HCT116 (cell line): ENCODE measurements at regions not wholly inside any gene's neighbourhood (a gene's known extent, or its start where the extent isn't known, plus 50 kb on each side); places are given as distances from the start of the nearest gene placed in this dataset.

Source experiments
- ATAC-seq: fragments of 200-7000 bp; cut with Tn5 transposase; 2 replicates; pipeline ENCODE4 v1.9.1; 2020; ENCODE audit warnings: mild to moderate bottlenecking, moderate library complexity
- BruUV-seq: library from RNA; stranded (reverse); fragments of 400-500 nt; replicated peaks from 2 replicates; lab custom pipeline; 2021; lab: Mats Ljungman, UMichigan
- CTCF ChIA-PET: fragments of 300-600 bp; sonication (Branson Sonifier 250); formaldehyde crosslinking; loops from one replicate; lab custom pipeline; 2021; ENCODE audit warnings: antibody characterized with exemption; lab: Charles Lee
- POLR2A ChIA-PET: fragments of 300-600, 350-600 bp; sonication (Branson Sonifier 250); formaldehyde crosslinking; loops from one replicate; lab custom pipeline; 2021; ENCODE audit warnings: antibody characterized with exemption; lab: Charles Lee
- RAD21 ChIA-PET, 2 experiments: fragments of 300-600 bp; sonication (Branson Sonifier 250); formaldehyde crosslinking; loops; one replicate each; lab custom pipeline; 2023; ENCODE audit warnings: low total read pairs in 2 of 2; ENCODE audit not compliant: uncharacterized antibody in 2 of 2, unreplicated experiment in 2 of 2, low non-redundant PET in 1 of 2; lab: Charles Lee
- DNase-seq: peaks from one replicate; pipeline ENCODE4 v3.0.0-alpha.2; 2010; ENCODE audit warnings: low read depth, low spot score
- H2AFZ ChIP-seq: fragments of 200-600 bp; shearing (Covaris generic), sonication (generic); 2 replicates; pipeline ENCODE4 v1.6.1; 2017; ENCODE audit warnings: low read depth, mixed run types, mixed read lengths, antibody characterized with exemption, low read length; ENCODE audit not compliant: poor library complexity, severe bottlenecking
- H3K27ac ChIP-seq: 2 replicates; pipeline ENCODE4 v1.5.1; 2012; ENCODE audit warnings: low read depth, low read length
- H3K27me3 ChIP-seq: fragments of 200-600 bp; sonication (generic); 2 replicates; pipeline ENCODE4 v1.6.1; 2016; ENCODE audit warnings: mixed run types, low read length, mixed read lengths; ENCODE audit not compliant: insufficient read depth
- H3K36me3 ChIP-seq, 2 experiments: fragments of 200-500 bp in 1 of 2; fragments of 200-600 bp in 1 of 2; sonication (Bioruptor generic) in 1 of 2; sonication (generic) in 1 of 2; 2 replicates each; pipeline versions ENCODE4 v1.5.1 to v1.6.1; 2014 to 2016; ENCODE audit warnings: low read length in 2 of 2, inconsistent platforms in 1 of 2, mixed read lengths in 1 of 2, mixed run types in 1 of 2; ENCODE audit not compliant: insufficient read depth in 2 of 2, control insufficient read depth in 1 of 2
- H3K4me1 ChIP-seq, 2 experiments: fragments of 200-600 bp in 1 of 2; sonication (generic) in 1 of 2; 2 replicates each; pipeline versions ENCODE4 v1.5.1 to v1.6.1; 2012 to 2017; ENCODE audit warnings: low read length in 2 of 2, inconsistent platforms in 1 of 2, mild to moderate bottlenecking in 1 of 2, mixed read lengths in 1 of 2, mixed run types in 1 of 2, moderate library complexity in 1 of 2; ENCODE audit not compliant: insufficient read depth in 2 of 2, control insufficient read depth in 1 of 2
- H3K4me2 ChIP-seq: fragments of 200-600 bp; sonication (generic); 2 replicates; pipeline ENCODE4 v1.6.1; 2017; ENCODE audit warnings: mixed run types, low read length, mixed read lengths
- H3K4me3 ChIP-seq, 2 experiments: fragments of 200-600 bp in 1 of 2; sonication (generic) in 1 of 2; replicated peaks in 1 of 2; 2 replicates each; pipeline ENCODE4 v1.5.1; 2011 to 2016; ENCODE audit warnings: low read length in 2 of 2, control low read depth in 1 of 2, low read depth in 1 of 2, mild to moderate bottlenecking in 1 of 2, mixed read lengths in 1 of 2, mixed run types in 1 of 2
- H3K79me2 ChIP-seq: fragments of 200-600 bp; sonication (generic); 2 replicates; pipeline ENCODE4 v1.6.1; 2017; ENCODE audit warnings: mild to moderate bottlenecking, mixed run types, low read length, moderate library complexity, mixed read lengths; ENCODE audit not compliant: insufficient read depth
- H3K9ac ChIP-seq: fragments of 200-600 bp; sonication (generic); 2 replicates; pipeline ENCODE4 v1.6.1; 2016; ENCODE audit warnings: low read length, mixed read lengths
- H3K9me2 ChIP-seq: fragments of 200-600 bp; sonication (generic), shearing (Covaris generic); 2 replicates; pipeline ENCODE4 v1.6.1; 2017; ENCODE audit warnings: mixed run types, mild to moderate bottlenecking, moderate library complexity; ENCODE audit not compliant: insufficient read depth
- H3K9me3 ChIP-seq, 2 experiments: fragments of 200-500 bp in 1 of 2; fragments of 200-600 bp in 1 of 2; sonication (Bioruptor generic) in 1 of 2; sonication (generic) in 1 of 2; 2 replicates each; pipeline ENCODE4 v1.6.1; 2014 to 2017; ENCODE audit warnings: low read length in 2 of 2, mixed read lengths in 2 of 2, inconsistent platforms in 1 of 2, low read depth in 1 of 2, mild to moderate bottlenecking in 1 of 2, mixed run types in 1 of 2, moderate library complexity in 1 of 2; ENCODE audit not compliant: control insufficient read depth in 1 of 2, insufficient read depth in 1 of 2
- H4K20me1 ChIP-seq: fragments of 200-600 bp; sonication (generic), shearing (Covaris generic); 2 replicates; pipeline ENCODE4 v1.6.1; 2017; ENCODE audit warnings: mixed run types, mild to moderate bottlenecking, moderate library complexity; ENCODE audit not compliant: insufficient read depth
- ATF3 ChIP-seq: IDR thresholded peaks from 2 replicates; pipeline ENCODE4 v1.6.1; 2012
- CBX3 ChIP-seq: IDR thresholded peaks from 2 replicates; pipeline ENCODE4 v1.6.1; 2012; ENCODE audit warnings: low read depth
- CEBPB ChIP-seq: IDR thresholded peaks from 2 replicates; pipeline ENCODE4 v1.6.1; 2012; ENCODE audit warnings: low read depth
- CTCF ChIP-seq, 3 experiments: fragments of 200-600 bp in 1 of 3; sonication (generic) in 1 of 3; IDR thresholded peaks in 2 of 3; conservative IDR thresholded peaks in 1 of 3; 2 replicates each; pipeline ENCODE4 v1.5.1; 2012 to 2017; ENCODE audit warnings: low read depth in 2 of 3, low read length in 2 of 3, antibody characterized with exemption in 1 of 3, borderline replicate concordance in 1 of 3, control low read depth in 1 of 3, mild to moderate bottlenecking in 1 of 3, mixed read lengths in 1 of 3, mixed run types in 1 of 3, moderate library complexity in 1 of 3; ENCODE audit not compliant: insufficient read depth in 1 of 3
- EZH2 ChIP-seq: fragments of 200-600 bp; sonication (generic); IDR thresholded peaks from 2 replicates; pipeline ENCODE4 v1.6.1; 2017; ENCODE audit warnings: antibody characterized with exemption, mixed run types
- FOSL1 ChIP-seq: IDR thresholded peaks from 2 replicates; pipeline ENCODE4 v1.6.1; 2012; ENCODE audit warnings: low read depth
- JUND ChIP-seq: IDR thresholded peaks from 2 replicates; pipeline ENCODE4 v1.6.1; 2012
- MAX ChIP-seq: IDR thresholded peaks from 2 replicates; pipeline ENCODE4 v1.6.1; 2012
- POLR2A ChIP-seq: IDR thresholded peaks from 2 replicates; pipeline ENCODE4 v1.7.0; 2011; ENCODE audit warnings: borderline replicate concordance; ENCODE audit not compliant: insufficient read depth, insufficient read length; ENCODE audit errors: extremely low read depth
- POLR2AphosphoS5 ChIP-seq: IDR thresholded peaks from 2 replicates; pipeline ENCODE4 v1.6.1; 2011; ENCODE audit warnings: mild to moderate bottlenecking, low read depth, low read length, moderate library complexity
- RAD21 ChIP-seq: IDR thresholded peaks from 2 replicates; pipeline ENCODE4 v1.6.1; 2012; ENCODE audit warnings: low read depth, mild to moderate bottlenecking
- SIN3A ChIP-seq: IDR thresholded peaks from 2 replicates; pipeline ENCODE4 v1.6.1; 2012; ENCODE audit warnings: low read depth
- SP1 ChIP-seq: IDR thresholded peaks from 2 replicates; pipeline ENCODE4 v1.6.1; 2012; ENCODE audit warnings: low read depth
- SRF ChIP-seq: IDR thresholded peaks from 2 replicates; pipeline ENCODE4 v1.6.1; 2012; ENCODE audit warnings: low read depth
- TCF7L2 ChIP-seq: IDR thresholded peaks from 2 replicates; pipeline ENCODE4 v1.7.0; 2011; ENCODE audit warnings: borderline replicate concordance, inconsistent platforms; ENCODE audit not compliant: insufficient read depth, insufficient read length; ENCODE audit errors: extremely low read depth
- ZFX ChIP-seq: fragments of 450-650 bp; IDR thresholded peaks from 2 replicates; pipeline ENCODE4 v1.6.1; 2017
- ZNF274 ChIP-seq: fragments of 200-500 bp; sonication (Bioruptor generic); IDR thresholded peaks from 2 replicates; pipeline ENCODE4 v1.6.1; 2014; ENCODE audit warnings: mild to moderate bottlenecking, low read depth, low read length, inconsistent platforms
- intact Hi-C: fragments of 100-400 bp; cut with micrococcal nuclease; formaldehyde crosslinking; loops from 2 replicates; pipeline ENCODE4 v1.10.0; 2022
- TF ChIP-seq, protein P1 (sequence below): IDR thresholded peaks from 2 replicates; pipeline ENCODE4 v1.6.1; 2012; ENCODE audit warnings: low read depth
- TF ChIP-seq, protein P2 (sequence below): IDR thresholded peaks from 2 replicates; pipeline ENCODE4 v1.6.1; 2011; ENCODE audit warnings: mild to moderate bottlenecking, low read length, moderate library complexity; ENCODE audit not compliant: insufficient replicate concordance; ENCODE audit errors: extremely low read depth

GRCh38 chr15:89395031-89395430, 60.4 kb upstream of the POLG start:
- Histone ChIP-seq H3K36me3 (no peaks in the 10 kb centered on the region), H3K4me3 (no peak overlapping the region), H3K27me3 (no peaks in the 10 kb centered on the region), H3K4me2 (no peak overlapping the region), H4K20me1 (no peaks in the 10 kb centered on the region), H3K27ac (no peak overlapping the region), H3K9ac (no peak overlapping the region), H3K79me2 (no peaks in the 10 kb centered on the region), H3K9me3 (no peaks in the 10 kb centered on the region), H3K4me1 (no peaks in the 10 kb centered on the region), H3K9me2 (no peaks in the 10 kb centered on the region), H2AFZ (no peak overlapping the region)
- RAD21 ChIA-PET, result no interaction called here
- DNase-seq, result no peak
- no TSS peak for BruUV-seq
- TF ChIP-seq TCF7L2, result no peak
- TF ChIP-seq ATF3, result no peak
- no peak for TF ChIP-seq RAD21
- TF ChIP-seq POLR2A, result no peak
- TF ChIP-seq SP1, result no peak
- TF ChIP-seq SIN3A, result no peak
- TF ChIP-seq EZH2, result no peak
- TF ChIP-seq CTCF (IDR thresholded peaks at IDR 0.05 in 2 of 3, conservative IDR thresholded peaks at IDR 0.05 in 1 of 3; ENCODE audit: borderline replicate concordance in 1 of 3, insufficient read depth in 1 of 3, low read depth in 2 of 3, low read length in 2 of 3), result no peak
- TF ChIP-seq, protein P1, sequence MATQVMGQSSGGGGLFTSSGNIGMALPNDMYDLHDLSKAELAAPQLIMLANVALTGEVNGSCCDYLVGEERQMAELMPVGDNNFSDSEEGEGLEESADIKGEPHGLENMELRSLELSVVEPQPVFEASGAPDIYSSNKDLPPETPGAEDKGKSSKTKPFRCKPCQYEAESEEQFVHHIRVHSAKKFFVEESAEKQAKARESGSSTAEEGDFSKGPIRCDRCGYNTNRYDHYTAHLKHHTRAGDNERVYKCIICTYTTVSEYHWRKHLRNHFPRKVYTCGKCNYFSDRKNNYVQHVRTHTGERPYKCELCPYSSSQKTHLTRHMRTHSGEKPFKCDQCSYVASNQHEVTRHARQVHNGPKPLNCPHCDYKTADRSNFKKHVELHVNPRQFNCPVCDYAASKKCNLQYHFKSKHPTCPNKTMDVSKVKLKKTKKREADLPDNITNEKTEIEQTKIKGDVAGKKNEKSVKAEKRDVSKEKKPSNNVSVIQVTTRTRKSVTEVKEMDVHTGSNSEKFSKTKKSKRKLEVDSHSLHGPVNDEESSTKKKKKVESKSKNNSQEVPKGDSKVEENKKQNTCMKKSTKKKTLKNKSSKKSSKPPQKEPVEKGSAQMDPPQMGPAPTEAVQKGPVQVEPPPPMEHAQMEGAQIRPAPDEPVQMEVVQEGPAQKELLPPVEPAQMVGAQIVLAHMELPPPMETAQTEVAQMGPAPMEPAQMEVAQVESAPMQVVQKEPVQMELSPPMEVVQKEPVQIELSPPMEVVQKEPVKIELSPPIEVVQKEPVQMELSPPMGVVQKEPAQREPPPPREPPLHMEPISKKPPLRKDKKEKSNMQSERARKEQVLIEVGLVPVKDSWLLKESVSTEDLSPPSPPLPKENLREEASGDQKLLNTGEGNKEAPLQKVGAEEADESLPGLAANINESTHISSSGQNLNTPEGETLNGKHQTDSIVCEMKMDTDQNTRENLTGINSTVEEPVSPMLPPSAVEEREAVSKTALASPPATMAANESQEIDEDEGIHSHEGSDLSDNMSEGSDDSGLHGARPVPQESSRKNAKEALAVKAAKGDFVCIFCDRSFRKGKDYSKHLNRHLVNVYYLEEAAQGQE, result no peak
- TF ChIP-seq CBX3, result no peak
- no peak for TF ChIP-seq CEBPB
- TF ChIP-seq FOSL1, result no peak
- no peak for TF ChIP-seq MAX
- no peak for TF ChIP-seq ZNF274
- TF ChIP-seq SRF, result no peak
- TF ChIP-seq POLR2AphosphoS5, result no peak
- TF ChIP-seq, protein P2, sequence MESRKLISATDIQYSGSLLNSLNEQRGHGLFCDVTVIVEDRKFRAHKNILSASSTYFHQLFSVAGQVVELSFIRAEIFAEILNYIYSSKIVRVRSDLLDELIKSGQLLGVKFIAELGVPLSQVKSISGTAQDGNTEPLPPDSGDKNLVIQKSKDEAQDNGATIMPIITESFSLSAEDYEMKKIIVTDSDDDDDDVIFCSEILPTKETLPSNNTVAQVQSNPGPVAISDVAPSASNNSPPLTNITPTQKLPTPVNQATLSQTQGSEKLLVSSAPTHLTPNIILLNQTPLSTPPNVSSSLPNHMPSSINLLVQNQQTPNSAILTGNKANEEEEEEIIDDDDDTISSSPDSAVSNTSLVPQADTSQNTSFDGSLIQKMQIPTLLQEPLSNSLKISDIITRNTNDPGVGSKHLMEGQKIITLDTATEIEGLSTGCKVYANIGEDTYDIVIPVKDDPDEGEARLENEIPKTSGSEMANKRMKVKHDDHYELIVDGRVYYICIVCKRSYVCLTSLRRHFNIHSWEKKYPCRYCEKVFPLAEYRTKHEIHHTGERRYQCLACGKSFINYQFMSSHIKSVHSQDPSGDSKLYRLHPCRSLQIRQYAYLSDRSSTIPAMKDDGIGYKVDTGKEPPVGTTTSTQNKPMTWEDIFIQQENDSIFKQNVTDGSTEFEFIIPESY, result no peak
- TF ChIP-seq ZFX, result no peak
- TF ChIP-seq JUND, result no peak
- CTCF ChIA-PET, result interaction anchor here (1.9 kb wide), 1 partner anchor 36 kb away, joined by 7 read pairs; no protein-coding TSS in a partner anchor
- ATAC-seq, result no peak
- POLR2A ChIA-PET, result no interaction called here
- intact Hi-C loops, result no loop called here
